ENCODE measurements at regions not wholly inside any gene's neighbourhood (a gene's known extent, or its start where the extent isn't known, plus 50 kb on each side); places are given as distances from the start of the nearest gene placed in this dataset.

GRCh38 chr16:72657164-72657563, 390.8 kb downstream of the ZFHX3 start:
- TF ChIP-seq CTCF (IDR thresholded peaks at IDR 0.05 in 8 of 11, conservative IDR thresholded peaks at IDR 0.05 in 3 of 11) (no peak), POLR2A (IDR thresholded peaks at IDR 0.05) (no peak), POLR2AphosphoS5 (IDR thresholded peaks at IDR 0.05) (no peak)
